SU-DHL-6 (cell line): ENCODE measurements at regions not wholly inside any gene's neighbourhood (a gene's known extent, or its start where the extent isn't known, plus 50 kb on each side); places are given as distances from the start of the nearest gene placed in this dataset.
"Not testable (repeated sequence)": the region's sequence is repeated elsewhere in the genome, so short reads cannot be mapped to it uniquely, and the experiment has no call there.

ENCODE experiments used
- H2AFZ ChIP-seq: fragments of 200-600 bp; sonication (generic); 2 replicates; pipeline ENCODE4 v1.6.1; 2014; ENCODE audit warnings: low read depth, mild to moderate bottlenecking, moderate library complexity, mixed read lengths, antibody characterized with exemption, low read length; ENCODE audit not compliant: severe bottlenecking
- H3F3A ChIP-seq: fragments of 200-600 bp; shearing (Covaris generic); 2 replicates; pipeline ENCODE4 v1.6.0; 2016; ENCODE audit warnings: antibody characterized with exemption, mild to moderate bottlenecking; ENCODE audit not compliant: insufficient read depth
- H3K27ac ChIP-seq: fragments of 200-600 bp; sonication (generic); 2 replicates; pipeline ENCODE4 v1.5.1; 2016; ENCODE audit warnings: low read depth, mild to moderate bottlenecking, low read length, moderate library complexity, mixed read lengths
- H3K27me3 ChIP-seq: fragments of 200-600 bp; sonication (generic), shearing (Covaris generic); 2 replicates; pipeline ENCODE4 v1.6.0; 2014; ENCODE audit warnings: mild to moderate bottlenecking, low read length
- H3K36me3 ChIP-seq: fragments of 200-600 bp; sonication (generic); 2 replicates; pipeline ENCODE4 v1.6.1; 2014; ENCODE audit warnings: mild to moderate bottlenecking, low read length, mixed read lengths
- H3K4me2 ChIP-seq: fragments of 300-600, 200-600 bp; shearing (Covaris generic), sonication (generic); 2 replicates; pipeline ENCODE4 v1.6.0; 2014; ENCODE audit warnings: low read length, low read depth, mild to moderate bottlenecking; ENCODE audit not compliant: poor library complexity, severe bottlenecking
- H3K4me3 ChIP-seq: fragments of 200-600 bp; sonication (generic); 2 replicates; pipeline ENCODE4 v1.5.1; 2014; ENCODE audit warnings: antibody characterized with exemption, low read length, mild to moderate bottlenecking, mixed read lengths; ENCODE audit not compliant: insufficient read depth, poor library complexity, severe bottlenecking
- H3K79me2 ChIP-seq: fragments of 200-600 bp; sonication (generic); 2 replicates; pipeline ENCODE4 v1.6.1; 2014; ENCODE audit warnings: mild to moderate bottlenecking, low read length, moderate library complexity; ENCODE audit not compliant: insufficient read depth
- H3K9ac ChIP-seq: fragments of 200-600 bp; sonication (generic); 2 replicates; pipeline ENCODE4 v1.7.0; 2014; ENCODE audit warnings: mild to moderate bottlenecking, low read length
- H3K9me2 ChIP-seq: fragments of 200-600 bp; sonication (generic); replicated peaks from 2 replicates; pipeline ENCODE4 v1.6.1; 2014; ENCODE audit warnings: low read length; ENCODE audit not compliant: insufficient read depth
- H3K9me3 ChIP-seq: fragments of 200-600 bp; sonication (generic); 2 replicates; pipeline ENCODE4 v1.6.1; 2014; ENCODE audit warnings: low read length, mixed read lengths; ENCODE audit not compliant: insufficient read depth
- H4K20me1 ChIP-seq: fragments of 200-600 bp; sonication (generic); 2 replicates; pipeline ENCODE4 v1.6.1; 2014; ENCODE audit warnings: low read depth, mild to moderate bottlenecking, antibody characterized with exemption, low read length, moderate library complexity, mixed read lengths
- EZH2phosphoT487 ChIP-seq: fragments of 200-600 bp; sonication (generic), shearing (Covaris generic); conservative IDR thresholded peaks from 2 replicates; pipeline ENCODE4 v1.6.1; 2018; ENCODE audit warnings: mild to moderate bottlenecking, antibody characterized with exemption, low read length, moderate library complexity, mixed read lengths
- TF ChIP-seq, protein P1 (sequence below): fragments of 200-600 bp; sonication (generic); IDR thresholded peaks from one replicate; pipeline ENCODE4 v1.5.1; 2017; ENCODE audit warnings: antibody characterized with exemption, mild to moderate bottlenecking, low read length, moderate library complexity; ENCODE audit not compliant: insufficient read depth, poor library complexity, severe bottlenecking

DNA sequence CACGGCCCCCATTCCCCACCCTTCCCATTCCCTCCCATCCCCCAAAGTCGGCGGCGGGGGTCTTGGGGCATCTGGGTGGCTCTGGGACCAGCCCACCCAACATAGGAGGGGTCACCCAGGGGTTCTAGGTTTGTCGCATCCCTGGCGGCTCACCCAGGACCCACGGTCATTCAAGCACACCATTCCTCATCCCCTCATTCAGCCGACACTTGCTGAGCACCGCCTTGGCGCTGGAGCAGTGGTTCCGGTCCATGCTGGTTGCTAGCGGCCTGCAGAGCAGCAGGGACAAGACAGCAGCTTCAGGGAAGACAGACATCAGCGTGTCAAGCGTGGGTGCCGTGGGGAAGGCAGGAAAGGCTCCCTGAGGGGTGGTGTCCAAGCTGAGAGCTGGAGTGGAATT lies 50.5 kb upstream of the OTOS start:
- no peak for TF ChIP-seq EZH2phosphoT487
- H3K4me3 ChIP-seq = no peak overlapping the region
- H3K27ac ChIP-seq = no peak overlapping the region
- no peaks in the 10 kb centered on the region for H3K36me3 ChIP-seq
- H3K79me2 ChIP-seq = no peaks in the 10 kb centered on the region
- no peaks in the 10 kb centered on the region for H4K20me1 ChIP-seq
- H3K9ac ChIP-seq = no peak overlapping the region
- no peak overlapping the region for H3K4me2 ChIP-seq
- no peaks in the 10 kb centered on the region for H3F3A ChIP-seq
- 0 out of 2 replicates have a peak, but pooled peaks cover 12% of the 10 kb centered on the region for H3K9me3 ChIP-seq
- H3K9me2 ChIP-seq = no peaks in the 10 kb centered on the region
- H3K27me3 ChIP-seq = no peaks in the 10 kb centered on the region
- no peak overlapping the region for H2AFZ ChIP-seq

DNA sequence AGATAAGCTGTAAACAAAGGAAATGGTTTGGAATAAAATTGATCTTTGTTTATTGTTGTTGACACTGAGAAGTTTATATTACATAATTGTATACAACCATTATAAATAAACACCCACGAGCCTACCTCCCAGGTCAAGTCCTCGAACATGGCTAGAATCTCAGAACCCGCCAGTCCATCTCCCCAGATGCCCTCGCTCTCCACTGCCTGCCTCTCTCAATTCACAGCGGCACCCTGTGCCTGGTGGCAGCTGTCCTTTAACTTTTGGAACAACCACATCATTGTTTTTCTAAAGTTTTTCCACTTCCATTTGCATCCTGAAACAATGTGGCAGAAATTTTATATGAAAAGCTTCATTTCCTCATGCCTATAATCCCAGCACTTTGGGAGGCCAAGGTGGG lies 52.2 kb upstream of the OTOS start:
- no peak overlapping the region for H3K9ac ChIP-seq
- 0 out of 2 replicates have a peak, but pooled peaks cover 7% of the 10 kb centered on the region for H3K9me3 ChIP-seq
- H3K79me2 ChIP-seq = no peaks in the 10 kb centered on the region
- no peaks in the 10 kb centered on the region for H3K9me2 ChIP-seq
- TF ChIP-seq, protein P1, sequence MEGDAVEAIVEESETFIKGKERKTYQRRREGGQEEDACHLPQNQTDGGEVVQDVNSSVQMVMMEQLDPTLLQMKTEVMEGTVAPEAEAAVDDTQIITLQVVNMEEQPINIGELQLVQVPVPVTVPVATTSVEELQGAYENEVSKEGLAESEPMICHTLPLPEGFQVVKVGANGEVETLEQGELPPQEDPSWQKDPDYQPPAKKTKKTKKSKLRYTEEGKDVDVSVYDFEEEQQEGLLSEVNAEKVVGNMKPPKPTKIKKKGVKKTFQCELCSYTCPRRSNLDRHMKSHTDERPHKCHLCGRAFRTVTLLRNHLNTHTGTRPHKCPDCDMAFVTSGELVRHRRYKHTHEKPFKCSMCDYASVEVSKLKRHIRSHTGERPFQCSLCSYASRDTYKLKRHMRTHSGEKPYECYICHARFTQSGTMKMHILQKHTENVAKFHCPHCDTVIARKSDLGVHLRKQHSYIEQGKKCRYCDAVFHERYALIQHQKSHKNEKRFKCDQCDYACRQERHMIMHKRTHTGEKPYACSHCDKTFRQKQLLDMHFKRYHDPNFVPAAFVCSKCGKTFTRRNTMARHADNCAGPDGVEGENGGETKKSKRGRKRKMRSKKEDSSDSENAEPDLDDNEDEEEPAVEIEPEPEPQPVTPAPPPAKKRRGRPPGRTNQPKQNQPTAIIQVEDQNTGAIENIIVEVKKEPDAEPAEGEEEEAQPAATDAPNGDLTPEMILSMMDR = no peak
- no peak for TF ChIP-seq EZH2phosphoT487
- H3K36me3 ChIP-seq = no peaks in the 10 kb centered on the region
- no peaks in the 10 kb centered on the region for H3F3A ChIP-seq
- H3K4me2 ChIP-seq = no peak overlapping the region
- no peaks in the 10 kb centered on the region for H4K20me1 ChIP-seq
- H3K27ac ChIP-seq = no peak overlapping the region
- H3K27me3 ChIP-seq = no peaks in the 10 kb centered on the region
- H3K4me3 ChIP-seq = no peak overlapping the region
- no peak overlapping the region for H2AFZ ChIP-seq

DNA sequence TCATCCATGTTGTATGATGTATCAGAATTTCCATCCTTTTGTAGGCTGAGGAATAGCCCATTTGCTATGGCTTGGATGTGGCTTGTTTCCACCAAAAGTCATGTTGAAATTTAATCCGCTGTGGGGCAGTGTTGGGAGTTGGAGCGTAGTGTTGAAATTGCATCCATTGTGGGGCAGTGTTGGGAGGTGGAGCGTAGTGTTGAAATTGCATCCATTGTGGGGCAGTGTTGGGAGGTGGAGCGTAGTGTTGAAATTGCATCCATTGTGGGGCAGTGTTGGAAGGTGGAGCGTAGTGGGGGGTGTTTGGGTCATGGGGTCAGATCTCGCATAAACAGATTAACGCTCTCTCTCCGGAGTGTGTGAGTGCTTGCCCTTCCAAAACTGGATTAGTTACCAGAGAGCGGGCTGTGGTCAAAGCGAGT lies 53.9 kb upstream of the OTOS start:
- H3K4me3 ChIP-seq, H4K20me1 ChIP-seq, H3K9me2 ChIP-seq, H3K79me2 ChIP-seq, H3K9me3 ChIP-seq, H3F3A ChIP-seq, H2AFZ ChIP-seq, H3K27me3 ChIP-seq, H3K36me3 ChIP-seq, H3K9ac ChIP-seq, H3K27ac ChIP-seq, H3K4me2 ChIP-seq: not testable (repeated sequence)

DNA sequence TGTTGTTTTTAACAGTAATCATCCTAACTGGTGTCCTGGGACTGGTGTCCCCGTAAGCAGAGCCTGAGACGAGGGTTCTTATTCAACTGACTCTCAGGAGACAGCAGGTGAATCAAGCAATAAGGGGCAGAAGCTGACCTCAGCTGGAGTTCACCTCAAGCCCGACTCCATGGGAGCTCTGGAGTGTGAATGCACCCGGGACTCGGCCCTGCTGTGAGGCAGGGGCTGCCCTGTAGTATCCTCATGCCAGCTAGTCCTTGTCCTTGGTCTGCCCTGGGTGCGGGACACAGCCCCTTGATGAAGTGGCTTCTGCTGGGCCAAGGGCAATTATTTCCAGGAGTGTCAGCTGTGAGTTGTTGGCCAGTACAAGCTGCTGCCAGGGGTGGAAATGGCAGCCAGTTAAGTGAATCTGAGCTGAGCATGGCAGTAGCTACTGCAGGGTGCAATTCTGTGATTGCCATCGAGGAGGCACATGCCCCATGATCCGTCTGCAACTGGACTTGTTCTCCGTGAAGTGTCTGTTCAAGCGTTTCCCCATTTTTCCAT lies 54.9 kb upstream of the OTOS start:
- no peak overlapping the region for H3K4me2 ChIP-seq
- no peaks in the 10 kb centered on the region for H3K36me3 ChIP-seq
- H3K79me2 ChIP-seq = no peaks in the 10 kb centered on the region
- H3K27ac ChIP-seq = no peak overlapping the region
- H3K9ac ChIP-seq = no peak overlapping the region
- no peak overlapping the region for H2AFZ ChIP-seq
- H3K4me3 ChIP-seq = no peak overlapping the region
- no peaks in the 10 kb centered on the region for H3F3A ChIP-seq
- H3K9me3 ChIP-seq = no peaks in the 10 kb centered on the region
- H4K20me1 ChIP-seq = no peaks in the 10 kb centered on the region
- TF ChIP-seq, protein P1 = no peak
- no peak for TF ChIP-seq EZH2phosphoT487
- H3K9me2 ChIP-seq = no peaks in the 10 kb centered on the region
- H3K27me3 ChIP-seq = no peaks in the 10 kb centered on the region
